Retinal pigment epithelial cell (primary cell): ENCODE measurements at regions not wholly inside any gene's neighbourhood (a gene's known extent, or its start where the extent isn't known, plus 50 kb on each side); places are given as distances from the start of the nearest gene placed in this dataset.

Experiments used
- DNase-seq: peaks from one replicate; pipeline ENCODE4 v3.0.0-alpha.2; 2010; ENCODE audit warnings: low read depth
- H3K4me3 ChIP-seq: 2 replicates; pipeline ENCODE4 v1.5.1; 2011; ENCODE audit warnings: mild to moderate bottlenecking, low read length, control low read depth, moderate library complexity
- CTCF ChIP-seq: conservative IDR thresholded peaks from 2 replicates; pipeline ENCODE4 v1.5.1; 2011; ENCODE audit warnings: low read depth, low read length, control low read depth, inconsistent platforms

- H3K4me3 ChIP-seq: no peak overlapping the region
- DNase-seq: peak; percentile 14
- no peak for TF ChIP-seq CTCF
Measured at GRCh38 chr2:226002438-226002837, 602.9 kb downstream of the NYAP2 start.

- no peak for TF ChIP-seq CTCF
- no peak overlapping the region for H3K4me3 ChIP-seq
- DNase-seq: no peak
Measured at GRCh38 chr2:226001716-226002115, 602.2 kb downstream of the NYAP2 start.

GRCh38 chr2:225999692-226000091, 600.2 kb downstream of the NYAP2 start:
- no peak for TF ChIP-seq CTCF
- DNase-seq: no peak
- H3K4me3 ChIP-seq: no peak overlapping the region

GRCh38 chr2:225998653-225999052, 599.1 kb downstream of the NYAP2 start:
- no peak overlapping the region for H3K4me3 ChIP-seq
- TF ChIP-seq CTCF: no peak
- no peak for DNase-seq

- no peak for TF ChIP-seq CTCF
- DNase-seq: no peak
Measured at GRCh38 chr2:225998116-225998515, 598.6 kb downstream of the NYAP2 start.

GRCh38 chr2:225996462-225996828, 596.9 kb downstream of the NYAP2 start:
- no peak for TF ChIP-seq CTCF
- no peak overlapping the region for H3K4me3 ChIP-seq
- no peak for DNase-seq

More at GRCh38 chr2:225998116-225998515, 598.6 kb downstream of the NYAP2 start:
- H3K4me3 ChIP-seq: no peak overlapping the region

GRCh38 chr2:225995796-225996461, 596.4 kb downstream of the NYAP2 start:
- no peak for TF ChIP-seq CTCF
- no peak for DNase-seq

More at GRCh38 chr2:225995796-225996461, 596.4 kb downstream of the NYAP2 start:
- H3K4me3 ChIP-seq: no peak overlapping the region
